Smooth muscle cell (in vitro differentiated cells): ENCODE measurements at regions not wholly inside any gene's neighbourhood (a gene's known extent, or its start where the extent isn't known, plus 50 kb on each side); places are given as distances from the start of the nearest gene placed in this dataset.

Source experiments
- DNase-seq: peaks from one replicate; lab custom pipeline; 2025; ENCODE audit not compliant: unreplicated experiment; lab: John Stamatoyannopoulos, UW
- H2AFZ ChIP-seq: fragments of 200-600 bp; sonication (generic); 2 replicates; pipeline ENCODE4 v1.6.0; 2016; ENCODE audit warnings: antibody characterized with exemption, low read depth, mild to moderate bottlenecking
- H3F3A ChIP-seq: fragments of 200-600 bp; sonication (generic); 2 replicates; pipeline ENCODE4 v1.6.0; 2017; ENCODE audit warnings: antibody characterized with exemption, low read depth
- H3K27ac ChIP-seq: fragments of 200-600 bp; sonication (generic); 2 replicates; pipeline ENCODE4 v1.5.1; 2016; ENCODE audit warnings: low read depth, mild to moderate bottlenecking
- H3K27me3 ChIP-seq: fragments of 200-600 bp; sonication (generic); 2 replicates; pipeline ENCODE4 v1.6.1; 2016; ENCODE audit warnings: low read depth, mild to moderate bottlenecking
- H3K36me3 ChIP-seq: fragments of 200-600 bp; sonication (generic); 2 replicates; pipeline ENCODE4 v1.5.1; 2016; ENCODE audit warnings: low read depth
- H3K4me1 ChIP-seq: fragments of 200-600 bp; sonication (generic); 2 replicates; pipeline ENCODE4 v1.5.1; 2016; ENCODE audit warnings: low read depth
- H3K4me2 ChIP-seq: fragments of 200-600 bp; sonication (generic); 2 replicates; pipeline ENCODE4 v1.6.0; 2016; ENCODE audit warnings: mild to moderate bottlenecking
- H3K4me3 ChIP-seq: fragments of 200-600 bp; sonication (generic); 2 replicates; pipeline ENCODE4 v1.5.1; 2016; ENCODE audit warnings: mild to moderate bottlenecking
- H3K79me2 ChIP-seq: fragments of 200-600 bp; sonication (generic); 2 replicates; pipeline ENCODE4 v1.6.0; 2016; ENCODE audit warnings: low read depth, mild to moderate bottlenecking
- H3K9ac ChIP-seq: fragments of 200-600 bp; sonication (generic); 2 replicates; pipeline ENCODE4 v1.6.0; 2016; ENCODE audit warnings: low read depth
- H3K9me3 ChIP-seq: fragments of 200-600 bp; sonication (generic); replicated peaks from 2 replicates; pipeline ENCODE4 v1.5.1; 2016; ENCODE audit warnings: low read depth
- H4K20me1 ChIP-seq: fragments of 200-600 bp; sonication (generic); 2 replicates; pipeline ENCODE4 v1.6.0; 2016; ENCODE audit warnings: low read depth
- CTCF ChIP-seq: fragments of 200-600 bp; sonication (generic); IDR thresholded peaks from 2 replicates; pipeline ENCODE4 v1.5.1; 2017; ENCODE audit warnings: borderline replicate concordance, mild to moderate bottlenecking, antibody characterized with exemption; ENCODE audit not compliant: insufficient read depth, poor library complexity, severe bottlenecking
- WGBS: methylation state at CpG from one replicate; pipeline ENCODE4 v1.1.7; 2016; ENCODE audit warnings: low lambda C conversion rate; 5-methylcytosine and 5-hydroxymethylcytosine counted together

DNA sequence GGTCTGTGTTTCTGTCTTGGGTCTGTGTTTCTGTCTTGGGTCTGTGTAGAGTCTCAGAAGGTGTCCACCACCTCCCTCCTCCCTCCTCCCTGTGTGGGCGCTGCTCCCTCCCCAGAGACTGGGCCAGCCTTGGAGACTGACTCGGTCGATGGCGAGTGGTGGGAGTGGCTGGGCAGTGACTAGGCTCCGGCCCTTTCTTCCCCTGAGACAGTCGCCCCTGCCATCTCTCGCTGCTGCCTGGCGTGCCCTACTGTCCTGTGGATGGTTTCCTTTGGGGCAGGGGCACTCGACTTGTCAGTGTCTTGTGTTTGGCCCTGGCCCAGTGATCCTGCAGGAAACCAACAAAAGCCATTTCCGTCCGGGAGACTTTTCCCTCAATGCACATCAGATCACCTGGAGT, 215.8 kb downstream of the NDUFA10 start:
- no peak overlapping the region for H3K4me2 ChIP-seq
- no peaks in the 10 kb centered on the region for H3K4me1 ChIP-seq
- no peaks in the 10 kb centered on the region for H3K36me3 ChIP-seq
- H3K27ac ChIP-seq: no peak overlapping the region
- no peak overlapping the region for H2AFZ ChIP-seq
- no peak overlapping the region for H3K4me3 ChIP-seq
- no peaks in the 10 kb centered on the region for H3K79me2 ChIP-seq
- no peak for TF ChIP-seq CTCF
- 78% methylated on average over 11 of the region's 11 CpGs for WGBS
- H3K27me3 ChIP-seq: peaks cover 8% of the 10 kb centered on the region
- H3K9ac ChIP-seq: no peak overlapping the region
- H4K20me1 ChIP-seq: no peaks in the 10 kb centered on the region
- no peak for DNase-seq
- H3K9me3 ChIP-seq: no peaks in the 10 kb centered on the region
- no peaks in the 10 kb centered on the region for H3F3A ChIP-seq

DNA sequence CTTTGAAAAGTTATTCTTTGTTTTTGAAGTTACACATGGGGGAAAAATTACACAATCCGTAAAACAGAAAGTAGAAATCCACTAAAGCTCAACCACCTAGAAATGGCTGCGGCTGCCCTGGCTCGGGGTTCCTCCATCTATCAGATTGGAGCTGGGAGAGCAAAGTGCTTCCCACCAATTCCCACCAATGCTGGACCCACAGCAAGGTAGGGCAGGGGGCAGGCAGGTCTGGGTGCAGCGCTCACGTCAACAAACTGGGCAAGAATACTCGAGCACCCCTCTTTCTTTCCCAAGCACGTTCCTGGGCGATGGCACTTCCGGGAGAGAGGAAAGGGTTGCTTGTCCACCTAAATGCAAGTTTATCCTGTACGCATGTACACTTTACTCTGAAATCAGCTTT, 217.6 kb downstream of the NDUFA10 start:
- Histone ChIP-seq H3K27me3 (peaks cover 8% of the 10 kb centered on the region), H3K36me3 (no peaks in the 10 kb centered on the region), H3K9ac (no peak overlapping the region), H3F3A (no peaks in the 10 kb centered on the region), H4K20me1 (no peaks in the 10 kb centered on the region), H3K4me3 (no peak overlapping the region), H3K4me2 (no peak overlapping the region), H3K9me3 (no peaks in the 10 kb centered on the region), H3K27ac (no peak overlapping the region), H3K4me1 (no peaks in the 10 kb centered on the region), H2AFZ (no peak overlapping the region), H3K79me2 (no peaks in the 10 kb centered on the region)
- no peak for TF ChIP-seq CTCF
- DNase-seq: no peak
- 94% methylated on average over 10 of the region's 10 CpGs for WGBS

DNA sequence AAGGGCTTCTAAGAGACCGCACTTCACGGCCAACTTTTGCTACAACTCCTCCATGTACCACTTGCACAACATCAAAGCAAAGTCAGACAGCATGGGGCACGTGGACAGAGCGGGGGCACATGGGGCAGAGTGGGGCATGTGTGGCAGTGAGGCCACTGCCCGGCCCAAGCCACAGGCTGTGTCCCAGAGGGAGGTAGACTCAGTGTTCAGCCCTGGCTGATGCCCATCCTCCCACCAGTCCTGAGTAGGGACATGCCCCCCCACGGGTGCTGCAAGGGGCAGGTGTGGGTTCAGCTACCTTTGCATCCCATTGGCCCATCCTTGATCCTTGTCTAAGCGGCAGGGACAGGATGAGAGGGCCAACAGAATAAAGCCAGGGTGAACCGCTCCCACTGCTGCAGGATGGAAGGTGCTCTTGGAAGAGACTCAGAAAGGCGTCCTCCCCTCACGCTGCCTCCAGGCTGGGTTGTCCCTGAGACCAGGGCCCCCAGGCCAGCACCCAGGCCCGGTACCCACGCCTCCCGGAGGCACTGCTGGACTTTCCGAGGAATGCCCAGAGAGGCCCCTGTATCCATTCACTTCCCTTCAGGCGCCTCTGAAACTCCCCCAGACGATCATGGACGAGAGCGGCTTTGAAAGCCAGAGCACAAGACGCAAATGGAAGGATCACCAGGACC, 218.2 kb downstream of the NDUFA10 start:
- no peaks in the 10 kb centered on the region for H3K9me3 ChIP-seq

More for the DNA sequence above, 218.2 kb downstream of the NDUFA10 start:
- no peaks in the 10 kb centered on the region for H3K36me3 ChIP-seq
- no peak overlapping the region for H3K4me2 ChIP-seq
- no peaks in the 10 kb centered on the region for H3K4me1 ChIP-seq
- no peaks in the 10 kb centered on the region for H4K20me1 ChIP-seq
- H3K79me2 ChIP-seq: no peaks in the 10 kb centered on the region
- no peak overlapping the region for H2AFZ ChIP-seq
- H3F3A ChIP-seq: no peaks in the 10 kb centered on the region
- H3K27ac ChIP-seq: no peak overlapping the region
- H3K4me3 ChIP-seq: no peak overlapping the region
- whole genome bisulfite sequencing: 94% methylated on average over 18 of the region's 19 CpGs
- no peak overlapping the region for H3K9ac ChIP-seq
- peaks cover 8% of the 10 kb centered on the region for H3K27me3 ChIP-seq
- no peak for DNase-seq
- TF ChIP-seq CTCF: no peak
